ENCODE measurements at regions not wholly inside any gene's neighbourhood (a gene's known extent, or its start where the extent isn't known, plus 50 kb on each side); places are given as distances from the start of the nearest gene placed in this dataset.

GRCh38 chr2:236393101-236393500, 128.9 kb upstream of the ASB18 start:
- DNase-seq: no peak
- ATAC-seq: no peak
- Mint-ChIP-seq H3K27ac (no peak overlapping the region), H3K9me3 (ENCODE audit: insufficient read depth) (no peaks in the 10 kb centered on the region), H3K4me3 (no peak overlapping the region), H3K36me3 (ENCODE audit: low read depth) (no peaks in the 10 kb centered on the region), H3K27me3 (ENCODE audit: low read depth) (peaks cover 3% of the 10 kb centered on the region), H3K4me1 (ENCODE audit: low read depth) (no peaks in the 10 kb centered on the region)
- CTCF ChIA-PET: no interaction called here
- POLR2A ChIA-PET: no interaction called here

- no peaks in the 10 kb centered on the region for H3K4me1 Mint-ChIP-seq (ENCODE audit: low read depth)
- POLR2A ChIA-PET: no interaction called here
- peaks cover 3% of the 10 kb centered on the region for H3K27me3 Mint-ChIP-seq (ENCODE audit: low read depth)
- H3K4me3 Mint-ChIP-seq: no peak overlapping the region
- H3K27ac Mint-ChIP-seq: no peak overlapping the region
- ATAC-seq (no peak), DNase-seq (no peak)
- H3K36me3 Mint-ChIP-seq (ENCODE audit: low read depth): no peaks in the 10 kb centered on the region
- no peaks in the 10 kb centered on the region for H3K9me3 Mint-ChIP-seq (ENCODE audit: insufficient read depth)
- CTCF ChIA-PET: no interaction called here
Observed at GRCh38 chr2:236393581-236393980, 129.4 kb upstream of the ASB18 start.

GRCh38 chr2:236394571-236394970, 130.4 kb upstream of the ASB18 start:
- no peak overlapping the region for H3K4me3 Mint-ChIP-seq
- ChIA-PET CTCF (no interaction called here), POLR2A (interaction anchor here (0.6 kb wide), 1 partner anchor 570 kb away, joined by 3 read pairs; no protein-coding TSS in a partner anchor)
- H3K36me3 Mint-ChIP-seq (ENCODE audit: low read depth): no peaks in the 10 kb centered on the region
- ATAC-seq (no peak), DNase-seq (no peak)
- H3K27me3 Mint-ChIP-seq (ENCODE audit: low read depth): peaks cover 3% of the 10 kb centered on the region
- no peaks in the 10 kb centered on the region for H3K4me1 Mint-ChIP-seq (ENCODE audit: low read depth)
- H3K9me3 Mint-ChIP-seq (ENCODE audit: insufficient read depth): no peaks in the 10 kb centered on the region
- H3K27ac Mint-ChIP-seq: no peak overlapping the region

- ATAC-seq: no peak
- Mint-ChIP-seq H3K4me1 (ENCODE audit: low read depth) (no peaks in the 10 kb centered on the region), H3K4me3 (no peak overlapping the region), H3K9me3 (ENCODE audit: insufficient read depth) (no peaks in the 10 kb centered on the region), H3K27ac (no peak overlapping the region), H3K27me3 (ENCODE audit: low read depth) (peaks cover 3% of the 10 kb centered on the region), H3K36me3 (ENCODE audit: low read depth) (no peaks in the 10 kb centered on the region)
- CTCF ChIA-PET: no interaction called here
- no peak for DNase-seq
- POLR2A ChIA-PET: interaction anchor here (0.6 kb wide), 1 partner anchor 570 kb away, joined by 3 read pairs; no protein-coding TSS in a partner anchor
Observed at GRCh38 chr2:236395067-236395466, 130.9 kb upstream of the ASB18 start.

- Mint-ChIP-seq H3K27ac (no peak overlapping the region), H3K9me3 (ENCODE audit: insufficient read depth) (no peaks in the 10 kb centered on the region), H3K27me3 (ENCODE audit: low read depth) (peaks cover 3% of the 10 kb centered on the region), H3K36me3 (ENCODE audit: low read depth) (no peaks in the 10 kb centered on the region), H3K4me1 (ENCODE audit: low read depth) (no peaks in the 10 kb centered on the region), H3K4me3 (no peak overlapping the region)
- DNase-seq (no peak), ATAC-seq (no peak)
- CTCF ChIA-PET: no interaction called here
- POLR2A ChIA-PET: no interaction called here
Observed at GRCh38 chr2:236396818-236397350, 132.7 kb upstream of the ASB18 start.

- H3K4me3 Mint-ChIP-seq: no peak overlapping the region
- ATAC-seq (no peak), DNase-seq (no peak)
- H3K27me3 Mint-ChIP-seq (ENCODE audit: low read depth): peaks cover 2% of the 10 kb centered on the region
- H3K4me1 Mint-ChIP-seq (ENCODE audit: low read depth): no peaks in the 10 kb centered on the region
- no peaks in the 10 kb centered on the region for H3K36me3 Mint-ChIP-seq (ENCODE audit: low read depth)
- ChIA-PET POLR2A (no interaction called here), CTCF (no interaction called here)
- no peaks in the 10 kb centered on the region for H3K9me3 Mint-ChIP-seq (ENCODE audit: insufficient read depth)
- H3K27ac Mint-ChIP-seq: no peak overlapping the region
Observed at GRCh38 chr2:236397681-236398080, 133.5 kb upstream of the ASB18 start.

GRCh38 chr2:236399409-236399808, 135.2 kb upstream of the ASB18 start:
- no peak overlapping the region for H3K4me3 Mint-ChIP-seq
- H3K9me3 Mint-ChIP-seq (ENCODE audit: insufficient read depth): no peaks in the 10 kb centered on the region
- H3K27ac Mint-ChIP-seq: no peak overlapping the region
- no peaks in the 10 kb centered on the region for H3K4me1 Mint-ChIP-seq (ENCODE audit: low read depth)
- ATAC-seq: no peak
- H3K27me3 Mint-ChIP-seq (ENCODE audit: low read depth): no peaks in the 10 kb centered on the region
- no peaks in the 10 kb centered on the region for H3K36me3 Mint-ChIP-seq (ENCODE audit: low read depth)
- POLR2A ChIA-PET: no interaction called here
- CTCF ChIA-PET: no interaction called here
- DNase-seq: no peak

- Mint-ChIP-seq H3K9me3 (ENCODE audit: insufficient read depth) (no peaks in the 10 kb centered on the region), H3K27ac (no peak overlapping the region), H3K4me3 (no peak overlapping the region), H3K27me3 (ENCODE audit: low read depth) (no peaks in the 10 kb centered on the region), H3K36me3 (ENCODE audit: low read depth) (no peaks in the 10 kb centered on the region), H3K4me1 (ENCODE audit: low read depth) (no peaks in the 10 kb centered on the region)
- DNase-seq (no peak), ATAC-seq (no peak)
- ChIA-PET CTCF (no interaction called here), POLR2A (no interaction called here)
Observed at GRCh38 chr2:236400046-236400574, 135.9 kb upstream of the ASB18 start.

GRCh38 chr2:236400594-236401360, 136.6 kb upstream of the ASB18 start:
- no peaks in the 10 kb centered on the region for H3K36me3 Mint-ChIP-seq (ENCODE audit: low read depth)
- ChIA-PET CTCF (no interaction called here), POLR2A (no interaction called here)
- no peak for ATAC-seq
- no peak for DNase-seq
- H3K4me3 Mint-ChIP-seq: no peak overlapping the region
- no peaks in the 10 kb centered on the region for H3K9me3 Mint-ChIP-seq (ENCODE audit: insufficient read depth)
- H3K27ac Mint-ChIP-seq: no peak overlapping the region
- H3K27me3 Mint-ChIP-seq (ENCODE audit: low read depth): no peaks in the 10 kb centered on the region
- H3K4me1 Mint-ChIP-seq (ENCODE audit: low read depth): no peaks in the 10 kb centered on the region

- H3K27me3 Mint-ChIP-seq (ENCODE audit: low read depth): no peaks in the 10 kb centered on the region
- no peak overlapping the region for H3K27ac Mint-ChIP-seq
- ChIA-PET CTCF (no interaction called here), POLR2A (no interaction called here)
- no peaks in the 10 kb centered on the region for H3K9me3 Mint-ChIP-seq (ENCODE audit: insufficient read depth)
- no peaks in the 10 kb centered on the region for H3K36me3 Mint-ChIP-seq (ENCODE audit: low read depth)
- no peaks in the 10 kb centered on the region for H3K4me1 Mint-ChIP-seq (ENCODE audit: low read depth)
- ATAC-seq (no peak), DNase-seq (no peak)
- H3K4me3 Mint-ChIP-seq: no peak overlapping the region
Observed at GRCh38 chr2:236402033-236402790, 138.0 kb upstream of the ASB18 start.

GRCh38 chr2:236403125-236403524, 138.9 kb upstream of the ASB18 start:
- ChIA-PET CTCF (no interaction called here), POLR2A (no interaction called here)
- DNase-seq (no peak), ATAC-seq (no peak)
- Mint-ChIP-seq H3K27me3 (ENCODE audit: low read depth) (no peaks in the 10 kb centered on the region), H3K36me3 (ENCODE audit: low read depth) (no peaks in the 10 kb centered on the region), H3K9me3 (ENCODE audit: insufficient read depth) (no peaks in the 10 kb centered on the region), H3K27ac (no peak overlapping the region), H3K4me3 (no peak overlapping the region), H3K4me1 (ENCODE audit: low read depth) (no peaks in the 10 kb centered on the region)

GRCh38 chr2:236403811-236404210, 139.6 kb upstream of the ASB18 start:
- Mint-ChIP-seq H3K9me3 (ENCODE audit: insufficient read depth) (no peaks in the 10 kb centered on the region), H3K27ac (no peak overlapping the region), H3K36me3 (ENCODE audit: low read depth) (no peaks in the 10 kb centered on the region), H3K4me1 (ENCODE audit: low read depth) (no peaks in the 10 kb centered on the region), H3K27me3 (ENCODE audit: low read depth) (no peaks in the 10 kb centered on the region), H3K4me3 (no peak overlapping the region)
- DNase-seq (no peak), ATAC-seq (no peak)
- CTCF ChIA-PET: no interaction called here
- POLR2A ChIA-PET: no interaction called here
